ENCODE measurements at regions not wholly inside any gene's neighbourhood (a gene's known extent, or its start where the extent isn't known, plus 50 kb on each side); places are given as distances from the start of the nearest gene placed in this dataset.
A peak's percentile ranks its signal among the peaks of the same experiment; 100 is the strongest.

- peak; percentile 13 for TF ChIP-seq CTCF (conservative IDR thresholded peaks at IDR 0.05)
- H3K36me3 Mint-ChIP-seq (ENCODE audit: low read depth): no peaks in the 10 kb centered on the region
- peaks cover 6% of the 10 kb centered on the region for H3K4me1 Mint-ChIP-seq
- no peaks in the 10 kb centered on the region for H3K9me3 Mint-ChIP-seq
- H3K27ac Mint-ChIP-seq (ENCODE audit: unreplicated experiment): no peak overlapping the region
- no peak overlapping the region for H3K4me3 Mint-ChIP-seq
- no peak for DNase-seq (ENCODE audit: low read depth, low spot score)
- no peaks in the 10 kb centered on the region for H3K27me3 Mint-ChIP-seq (ENCODE audit: low read depth)
These were observed 232.6 kb downstream of the UQCRFS1 start for GRCh38 chr19:28980236-28980868.

- H3K9me3 Mint-ChIP-seq: no peaks in the 10 kb centered on the region
- DNase-seq (ENCODE audit: low read depth, low spot score): no peak
- no peaks in the 10 kb centered on the region for H3K4me1 Mint-ChIP-seq
- H3K27me3 Mint-ChIP-seq (ENCODE audit: low read depth): no peaks in the 10 kb centered on the region
- TF ChIP-seq CTCF (conservative IDR thresholded peaks at IDR 0.05): peak; percentile 48
- H3K36me3 Mint-ChIP-seq (ENCODE audit: low read depth): no peaks in the 10 kb centered on the region
- H3K4me3 Mint-ChIP-seq: no peak overlapping the region
- no peak overlapping the region for H3K27ac Mint-ChIP-seq (ENCODE audit: unreplicated experiment)
These were observed 235.1 kb downstream of the UQCRFS1 start for GRCh38 chr19:28977826-28978225.

GRCh38 chr19:28972058-28972852 is 240.7 kb downstream of the UQCRFS1 start:
- H3K9me3 Mint-ChIP-seq: no peaks in the 10 kb centered on the region
- no peak for DNase-seq (ENCODE audit: low read depth, low spot score)
- no peak overlapping the region for H3K27ac Mint-ChIP-seq (ENCODE audit: unreplicated experiment)

GRCh38 chr19:28971513-28971912 is 241.4 kb downstream of the UQCRFS1 start:
- no peaks in the 10 kb centered on the region for H3K27me3 Mint-ChIP-seq (ENCODE audit: low read depth)
- no peaks in the 10 kb centered on the region for H3K36me3 Mint-ChIP-seq (ENCODE audit: low read depth)
- H3K27ac Mint-ChIP-seq (ENCODE audit: unreplicated experiment): no peak overlapping the region
- TF ChIP-seq CTCF (conservative IDR thresholded peaks at IDR 0.05): no peak
- H3K4me1 Mint-ChIP-seq: peaks cover 11% of the 10 kb centered on the region
- DNase-seq (ENCODE audit: low read depth, low spot score): no peak
- no peaks in the 10 kb centered on the region for H3K9me3 Mint-ChIP-seq
- no peak overlapping the region for H3K4me3 Mint-ChIP-seq

More at GRCh38 chr19:28972058-28972852, 240.7 kb downstream of the UQCRFS1 start:
- no peak overlapping the region for H3K4me3 Mint-ChIP-seq
- peaks cover 11% of the 10 kb centered on the region for H3K4me1 Mint-ChIP-seq
- TF ChIP-seq CTCF (conservative IDR thresholded peaks at IDR 0.05): no peak
- no peaks in the 10 kb centered on the region for H3K27me3 Mint-ChIP-seq (ENCODE audit: low read depth)
- H3K36me3 Mint-ChIP-seq (ENCODE audit: low read depth): no peaks in the 10 kb centered on the region

GRCh38 chr19:28971049-28971448 is 241.9 kb downstream of the UQCRFS1 start:
- Mint-ChIP-seq H3K36me3 (ENCODE audit: low read depth) (no peaks in the 10 kb centered on the region), H3K27me3 (ENCODE audit: low read depth) (no peaks in the 10 kb centered on the region), H3K9me3 (no peaks in the 10 kb centered on the region), H3K4me3 (no peak overlapping the region), H3K4me1 (peaks cover 11% of the 10 kb centered on the region), H3K27ac (ENCODE audit: unreplicated experiment) (no peak overlapping the region)
- no peak for TF ChIP-seq CTCF (conservative IDR thresholded peaks at IDR 0.05)
- no peak for DNase-seq (ENCODE audit: low read depth, low spot score)
